GM19397 (cell line): ENCODE measurements at regions not wholly inside any gene's neighbourhood (a gene's known extent, or its start where the extent isn't known, plus 50 kb on each side); places are given as distances from the start of the nearest gene placed in this dataset.

Experiments
- ATAC-seq: cut with Tn5 transposase; IDR thresholded peaks from one replicate; pipeline ENCODE4 v1.9.1; 2021; ENCODE audit warnings: mild to moderate bottlenecking, moderate library complexity; ENCODE audit not compliant: unreplicated experiment

DNA sequence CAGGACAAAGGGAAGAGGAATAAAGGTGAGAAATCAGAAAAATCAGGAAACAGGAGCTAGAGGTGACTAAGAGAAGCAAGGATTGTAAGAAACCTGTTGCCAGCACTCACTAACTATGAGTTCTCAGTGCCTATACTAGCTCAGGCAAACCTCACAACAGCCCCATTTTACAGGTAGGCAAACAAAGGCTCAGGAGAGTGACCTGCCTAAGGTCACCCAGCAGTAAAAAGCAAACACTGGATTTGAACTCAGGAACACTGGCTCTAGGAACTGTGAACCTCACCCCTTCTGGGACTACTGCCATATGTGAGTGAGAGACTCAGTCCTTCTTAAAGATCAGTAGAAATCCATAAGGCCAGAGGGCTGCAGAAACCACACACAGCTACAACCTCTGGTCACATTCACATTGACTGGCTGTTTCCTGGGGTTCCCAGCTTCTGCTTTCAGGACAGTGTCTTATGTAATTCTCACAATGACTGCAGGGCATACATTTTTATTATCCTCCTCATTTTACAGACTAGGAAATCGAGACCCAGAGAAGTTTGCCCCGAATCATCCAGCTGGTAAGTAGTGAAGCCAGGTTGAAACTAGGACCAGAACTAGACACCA lies 80.7 kb upstream of the MAFB start:
- ATAC-seq = no peak

DNA sequence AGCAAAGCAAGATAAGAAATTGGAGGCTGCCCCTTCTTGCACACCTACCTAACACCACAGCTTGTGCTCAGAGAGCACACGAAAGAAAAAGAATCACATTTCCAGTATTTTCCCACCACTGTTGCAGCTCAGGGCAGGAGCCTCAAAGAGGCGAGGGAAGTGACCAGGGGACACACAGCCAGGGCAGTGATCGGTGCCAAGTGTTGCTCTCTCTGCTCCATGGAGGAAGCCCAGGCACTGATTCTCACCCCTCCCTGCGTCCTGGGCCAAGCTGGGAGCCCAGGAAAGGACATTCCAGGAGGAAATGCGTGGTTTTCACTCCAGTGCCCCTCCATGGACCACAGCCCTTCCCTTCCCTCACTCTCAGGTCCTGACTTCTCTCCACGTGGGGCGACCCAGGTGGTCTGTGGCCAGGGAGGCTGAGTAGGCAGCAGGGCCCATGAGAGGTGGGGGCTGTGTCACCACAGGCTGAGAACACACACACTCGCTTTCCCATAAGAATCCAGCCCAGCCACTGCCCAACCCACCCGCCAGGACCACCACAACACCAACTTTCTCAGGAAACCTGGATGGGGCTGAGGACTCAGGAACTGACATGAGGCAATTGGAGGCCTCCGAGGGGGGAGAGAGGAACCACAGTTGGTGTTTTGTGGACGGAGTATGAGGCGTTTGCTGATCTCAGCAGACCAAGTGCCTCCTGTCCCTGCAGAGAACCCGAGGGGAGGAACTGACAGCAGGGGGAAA lies 81.7 kb upstream of the MAFB start:
- no peak for ATAC-seq

DNA sequence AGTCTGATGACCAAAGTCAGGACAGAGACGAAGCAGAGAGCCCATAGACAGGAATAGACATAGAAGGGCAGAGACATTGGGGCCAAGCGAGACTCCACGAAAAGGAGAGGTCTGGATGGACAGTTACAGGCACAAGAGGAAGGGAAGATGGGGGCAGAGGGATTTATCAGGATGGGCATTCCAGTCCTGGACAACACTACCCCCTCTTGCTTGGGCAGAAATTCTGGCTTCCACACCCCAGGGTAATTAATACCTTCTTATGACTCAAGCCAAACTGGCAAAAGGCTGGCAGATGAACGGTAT lies 82.2 kb upstream of the MAFB start:
- no peak for ATAC-seq

DNA sequence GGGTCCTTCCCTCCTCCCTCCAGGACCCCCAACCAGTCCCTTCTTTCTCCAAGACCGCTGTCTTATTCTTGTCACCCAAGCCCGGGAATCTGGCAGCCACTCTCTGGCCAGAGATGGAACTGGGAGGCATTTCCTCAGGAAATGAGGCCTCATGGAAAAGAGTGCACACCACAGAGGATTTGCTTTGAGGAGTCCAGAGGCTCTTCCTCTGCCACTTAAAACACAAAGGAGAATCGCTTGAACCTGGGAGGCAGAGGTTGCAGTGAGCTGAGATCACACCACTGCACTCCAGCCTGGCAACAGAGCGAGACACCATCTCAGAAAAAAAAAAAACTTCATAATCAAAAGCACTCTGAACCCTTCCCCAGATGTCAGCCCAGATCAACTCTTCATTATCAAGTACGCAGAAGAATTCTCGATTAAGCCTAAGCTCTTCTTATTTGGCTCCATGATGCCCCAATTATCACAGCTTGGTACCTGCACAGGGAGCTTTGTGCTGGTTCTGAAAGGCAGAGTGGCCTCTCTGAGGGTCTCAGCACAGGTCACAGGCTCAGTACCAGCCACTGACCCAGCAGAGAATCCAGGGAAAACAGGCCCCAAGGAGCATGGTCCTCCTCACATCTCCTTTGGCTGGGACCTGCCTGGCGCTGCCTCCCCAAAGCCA lies 82.9 kb upstream of the MAFB start:
- ATAC-seq = no peak

DNA sequence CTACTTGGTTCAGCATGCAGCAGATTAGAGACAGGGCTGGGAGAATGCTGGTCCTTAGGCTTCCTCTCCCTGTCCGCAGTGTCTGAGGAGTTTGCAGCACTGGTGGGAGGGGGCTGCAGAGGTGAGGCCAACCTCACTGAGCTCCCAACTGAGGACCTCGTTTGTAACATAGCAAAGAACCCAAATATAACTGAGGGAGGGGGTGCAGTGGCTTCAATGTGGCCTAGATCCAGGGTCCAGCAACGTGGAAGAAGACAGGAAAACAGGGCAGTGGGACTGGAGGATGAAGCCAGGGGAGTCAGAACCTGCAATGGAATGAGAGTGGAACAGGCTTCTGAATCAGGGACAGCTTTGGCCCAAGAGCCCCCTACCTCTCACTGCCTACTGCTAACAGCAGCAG lies 84.3 kb upstream of the MAFB start:
- no peak for ATAC-seq

DNA sequence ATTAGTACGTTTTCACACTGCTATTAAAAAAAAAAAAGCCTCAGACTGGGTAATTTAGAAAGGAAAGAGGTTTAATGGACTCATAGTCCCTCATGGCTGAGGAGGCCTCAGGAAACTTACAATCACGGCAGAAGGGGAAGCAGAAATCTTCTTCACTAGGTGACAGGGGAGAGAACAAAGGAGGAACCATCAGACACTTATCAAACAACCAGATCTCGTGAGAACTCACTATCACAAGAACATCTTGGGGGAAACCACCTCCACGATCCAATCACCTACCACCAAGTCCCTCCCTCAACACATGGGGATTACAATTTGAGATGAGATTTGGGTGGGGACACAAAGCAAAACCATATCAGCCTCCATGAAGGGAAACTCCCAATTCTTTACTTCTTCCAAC lies 85.2 kb upstream of the MAFB start:
- no peak for ATAC-seq

DNA sequence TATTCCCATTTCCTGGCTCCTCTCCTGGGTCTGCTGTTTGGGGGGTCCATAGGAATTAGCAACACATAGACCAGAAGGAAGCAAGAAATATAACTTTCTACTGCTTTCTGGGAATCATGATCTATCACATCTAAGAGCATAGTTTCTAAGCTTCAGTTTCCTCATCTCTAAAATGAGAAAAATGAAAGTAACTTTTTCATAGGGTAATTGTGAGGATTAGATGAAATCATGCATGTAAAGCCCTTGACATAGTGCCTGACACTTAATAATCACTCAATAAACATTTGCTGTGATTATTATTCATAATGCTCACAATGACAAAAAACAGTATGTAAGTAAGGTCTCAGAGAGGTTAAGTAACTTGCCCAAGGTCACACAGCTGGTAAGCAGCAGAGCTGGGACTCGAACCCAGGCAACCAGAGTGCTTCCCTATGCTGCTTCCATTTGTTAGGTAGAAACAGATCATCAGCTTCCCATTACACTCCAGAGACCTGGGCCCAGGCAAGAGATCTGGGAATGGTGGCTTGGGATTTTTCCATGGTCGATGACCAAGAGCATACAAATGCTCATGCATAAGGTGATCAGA lies 86.6 kb upstream of the MAFB start:
- ATAC-seq = no peak

DNA sequence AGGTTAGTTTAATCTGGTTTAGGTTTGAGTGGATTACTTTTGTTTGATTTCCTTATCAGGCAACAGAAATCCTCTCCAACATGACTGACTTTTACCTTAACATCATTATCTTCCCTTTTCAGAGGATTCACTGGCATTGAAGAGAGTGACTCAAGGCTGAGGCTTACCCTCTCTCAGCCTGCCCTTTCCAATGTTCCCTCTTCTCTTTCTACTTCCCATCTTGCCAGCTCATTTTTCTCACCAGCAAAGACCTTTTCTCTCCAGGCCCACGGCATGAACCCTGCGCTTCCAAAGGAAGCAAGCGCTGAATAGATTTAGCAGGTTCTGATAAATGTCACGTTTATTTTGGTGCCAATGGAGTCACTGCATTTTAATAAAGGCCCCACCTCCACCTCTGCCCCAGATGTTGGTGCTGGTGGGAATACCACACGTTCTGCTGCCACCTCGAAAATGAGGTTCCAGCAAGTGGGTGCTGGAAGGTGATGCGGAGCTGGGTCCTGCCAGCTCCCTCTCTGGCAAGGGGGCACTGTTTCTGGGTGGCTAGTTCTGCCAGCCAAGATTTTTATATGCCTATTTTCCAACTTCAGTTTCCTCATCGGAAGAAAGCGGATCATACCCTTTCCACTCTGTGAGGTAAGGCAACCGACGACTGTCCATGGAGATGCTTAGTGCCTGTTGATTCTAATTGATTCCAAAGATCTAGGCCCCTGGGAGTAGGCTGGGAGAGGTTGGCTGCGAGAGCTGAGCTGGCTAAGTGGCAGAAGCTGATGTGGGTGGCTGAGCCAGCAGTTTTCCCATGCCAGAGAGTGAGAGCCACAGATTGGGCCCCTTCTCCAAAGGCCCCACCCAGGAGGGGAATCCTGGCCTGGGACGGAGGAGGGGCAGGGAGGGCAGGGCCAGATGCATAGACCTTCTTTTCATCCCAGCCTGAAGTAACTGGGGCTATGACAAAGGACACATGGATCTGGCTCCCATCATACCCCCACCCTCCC lies 87.7 kb upstream of the MAFB start:
- ATAC-seq = no peak

DNA sequence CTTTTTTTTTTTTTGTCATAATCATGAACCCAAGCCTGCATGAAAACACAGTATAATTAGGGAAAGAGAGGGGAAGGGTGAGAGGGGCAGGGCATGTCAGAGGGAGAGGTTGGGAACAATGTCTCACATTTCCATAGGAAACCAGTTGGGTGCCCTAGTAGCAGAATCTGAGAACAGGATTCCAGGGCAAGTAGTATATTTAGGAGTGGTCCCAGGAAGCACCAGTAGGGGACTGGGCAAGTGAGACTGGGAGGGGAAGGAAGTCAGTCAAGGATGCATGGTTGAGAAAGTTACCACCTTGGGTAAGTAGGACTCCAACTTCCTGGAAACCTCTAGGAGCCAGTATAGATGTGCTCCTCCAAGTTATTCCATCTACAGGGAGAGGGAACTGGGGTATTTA lies 88.6 kb upstream of the MAFB start:
- ATAC-seq = no peak

DNA sequence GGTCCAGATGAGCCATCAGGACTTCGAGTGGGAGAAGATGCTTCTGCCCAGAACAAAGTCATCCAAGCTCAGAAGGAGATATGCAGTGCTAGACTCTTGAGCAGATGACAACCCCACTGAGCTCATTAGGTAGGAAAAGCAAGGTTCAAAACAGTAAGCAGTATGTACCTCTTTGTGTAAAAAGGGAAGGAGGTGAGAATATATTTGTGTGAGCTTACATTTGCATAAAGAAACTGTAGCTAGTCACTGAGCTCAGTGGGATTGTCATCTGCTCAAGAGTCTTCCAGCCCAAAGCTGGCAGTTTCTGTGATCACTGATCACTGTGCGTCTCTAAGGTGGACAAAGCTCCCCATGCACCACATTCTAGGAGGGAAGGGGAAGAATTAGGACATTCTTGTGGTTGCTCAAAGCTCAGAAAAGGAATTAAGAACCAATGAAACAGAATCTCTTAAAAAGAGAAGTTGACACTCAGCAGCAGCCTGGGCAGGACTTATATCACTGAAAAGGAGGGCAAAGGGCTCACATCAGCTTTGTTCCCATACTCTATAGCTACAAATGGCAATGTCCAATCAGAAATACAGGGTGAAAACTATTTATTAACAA lies 90.0 kb upstream of the MAFB start:
- ATAC-seq = no peak

DNA sequence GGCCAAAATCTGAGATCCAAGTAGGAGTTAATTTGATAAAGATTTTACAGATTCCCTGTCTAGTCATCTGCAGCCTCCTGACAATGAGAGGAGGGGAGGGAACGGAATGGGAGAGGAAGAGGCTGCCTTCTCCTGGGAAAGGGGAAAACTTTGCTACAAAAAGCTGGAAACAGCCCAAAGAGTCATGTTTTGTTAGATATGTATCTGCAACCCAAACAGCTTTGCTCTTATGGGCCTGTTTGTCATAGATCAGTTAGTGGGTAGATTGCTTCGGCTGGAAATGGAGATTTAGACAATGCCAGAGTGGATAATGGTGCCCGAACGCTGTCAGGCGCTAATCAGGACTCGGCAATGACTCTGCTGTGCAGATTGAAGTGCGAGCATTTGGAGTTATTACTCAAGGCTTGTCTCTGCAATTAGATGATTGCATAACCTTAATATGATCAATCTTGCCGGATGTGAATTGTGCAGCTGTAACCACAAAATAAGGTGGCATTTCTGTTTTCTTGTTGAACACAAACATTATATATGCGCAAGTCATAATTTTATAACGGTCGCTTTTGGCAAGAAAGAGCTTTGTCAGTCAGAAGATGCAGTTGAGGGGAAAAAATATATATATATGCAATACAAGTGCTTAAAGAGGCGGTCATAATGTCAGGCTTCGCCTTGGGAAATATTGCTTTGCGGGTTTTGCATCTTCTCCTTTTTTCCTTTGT lies 92.4 kb upstream of the MAFB start:
- ATAC-seq = no peak

DNA sequence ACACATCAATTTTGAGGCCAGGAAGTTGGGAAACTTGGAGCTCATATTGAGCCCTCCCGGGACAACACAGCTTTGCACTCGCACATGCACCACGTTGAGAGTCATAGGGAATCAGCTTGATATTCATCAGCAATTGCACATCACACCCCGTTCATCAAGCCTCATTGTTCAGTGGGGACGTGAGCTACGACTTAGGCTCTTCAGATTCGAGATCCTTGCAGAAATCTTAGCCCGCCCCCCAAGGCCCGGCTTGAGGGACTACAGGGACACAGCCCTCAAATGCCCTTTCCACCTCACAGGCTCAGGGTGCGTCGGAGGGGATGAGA lies 93.0 kb upstream of the MAFB start:
- ATAC-seq = no peak

DNA sequence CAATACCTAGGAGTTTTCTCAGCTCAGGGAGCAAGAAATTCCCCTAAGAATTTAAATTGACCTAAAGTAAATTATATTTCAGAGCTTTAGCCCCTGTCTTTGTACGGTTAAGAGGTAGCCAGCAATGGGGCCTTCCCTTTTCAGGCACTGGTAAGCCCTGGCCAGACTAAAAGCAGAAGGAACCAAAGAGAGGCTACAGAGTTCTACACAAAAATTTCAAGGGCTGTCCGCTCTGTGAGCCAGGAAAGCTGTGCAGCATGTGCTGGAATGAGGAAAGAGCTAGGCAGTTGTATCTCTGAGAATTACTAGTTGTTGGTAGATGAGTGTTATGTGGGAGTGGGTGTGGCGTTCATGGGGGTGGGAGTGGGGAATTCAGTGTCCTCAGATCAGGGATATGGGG lies 96.3 kb upstream of the MAFB start:
- no peak for ATAC-seq

DNA sequence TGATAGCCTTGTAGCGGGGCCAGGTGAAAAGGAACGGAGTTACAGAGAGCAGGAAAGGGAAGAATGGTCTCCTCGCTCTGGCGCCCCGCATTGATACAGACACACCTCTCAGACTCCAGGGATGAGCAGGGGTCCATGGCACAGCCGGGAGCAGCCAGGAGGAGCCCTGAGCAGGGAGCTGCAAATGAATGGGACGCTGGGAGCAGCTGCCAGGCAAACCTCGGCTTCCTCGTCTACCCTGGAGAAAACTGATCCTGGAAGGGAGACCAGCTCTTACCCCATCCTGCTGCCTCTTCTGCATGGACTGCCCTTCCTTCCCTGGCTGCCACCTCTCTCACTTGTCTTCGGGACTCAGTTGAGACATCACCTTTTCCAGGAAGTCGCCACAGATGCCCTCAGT lies 97.3 kb upstream of the MAFB start:
- no peak for ATAC-seq

DNA sequence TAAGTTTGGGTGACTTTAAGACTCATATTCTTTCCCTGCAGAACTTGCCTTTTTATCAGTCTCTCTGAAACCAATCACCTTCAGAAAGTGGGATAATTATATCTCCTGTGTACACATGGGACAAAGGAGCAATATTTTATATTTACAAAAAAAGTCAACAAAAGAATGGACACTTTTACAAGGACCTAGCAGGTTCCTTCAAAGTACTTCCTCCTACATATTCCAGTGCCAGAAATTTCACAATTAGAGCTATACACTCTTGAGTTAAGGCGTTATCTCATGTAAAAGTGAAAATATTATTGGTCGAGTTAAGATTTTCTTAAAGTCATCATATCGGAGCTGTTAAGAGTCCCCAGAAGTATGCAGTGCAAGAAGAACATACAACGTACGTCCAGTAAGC lies 98.9 kb upstream of the MAFB start:
- ATAC-seq = no peak

DNA sequence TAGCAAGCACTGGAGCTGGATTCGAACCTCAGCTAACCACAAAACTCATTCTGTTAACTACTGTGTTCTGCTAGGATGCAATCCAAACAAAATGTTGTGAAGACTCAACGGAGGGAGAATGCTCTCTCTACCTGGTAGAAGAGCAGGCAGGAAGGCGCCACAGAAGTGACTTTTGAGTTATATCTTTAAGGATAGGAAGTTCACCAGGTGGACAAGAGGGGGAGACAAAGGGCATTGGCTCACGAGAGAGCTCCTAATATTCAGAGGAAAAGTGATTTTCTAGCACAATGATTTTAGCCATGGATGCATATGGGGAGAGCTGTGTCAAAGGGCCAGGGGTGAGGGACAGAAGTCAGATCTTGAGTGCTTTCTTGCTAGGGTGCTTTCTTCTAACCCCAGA lies 108.4 kb upstream of the MAFB start:
- no peak for ATAC-seq

DNA sequence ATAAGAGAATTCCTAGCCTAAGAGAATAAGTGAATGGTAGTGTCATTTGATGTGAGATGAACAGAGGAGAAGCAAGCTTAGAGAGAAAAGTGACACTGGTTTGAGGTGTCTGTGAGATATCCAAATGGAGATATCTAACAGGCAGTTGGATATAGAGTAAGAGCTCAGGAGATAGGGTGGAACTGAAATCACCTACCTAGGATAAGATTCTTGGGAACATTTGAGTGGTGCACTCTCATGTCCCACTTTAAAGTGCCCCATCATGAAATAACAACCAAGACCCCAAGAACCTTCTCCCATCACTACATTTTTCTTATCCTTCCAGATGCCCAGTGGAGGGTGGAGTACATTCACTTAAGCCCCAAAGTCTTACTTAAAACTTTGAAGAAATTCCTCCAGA lies 109.0 kb upstream of the MAFB start:
- no peak for ATAC-seq

DNA sequence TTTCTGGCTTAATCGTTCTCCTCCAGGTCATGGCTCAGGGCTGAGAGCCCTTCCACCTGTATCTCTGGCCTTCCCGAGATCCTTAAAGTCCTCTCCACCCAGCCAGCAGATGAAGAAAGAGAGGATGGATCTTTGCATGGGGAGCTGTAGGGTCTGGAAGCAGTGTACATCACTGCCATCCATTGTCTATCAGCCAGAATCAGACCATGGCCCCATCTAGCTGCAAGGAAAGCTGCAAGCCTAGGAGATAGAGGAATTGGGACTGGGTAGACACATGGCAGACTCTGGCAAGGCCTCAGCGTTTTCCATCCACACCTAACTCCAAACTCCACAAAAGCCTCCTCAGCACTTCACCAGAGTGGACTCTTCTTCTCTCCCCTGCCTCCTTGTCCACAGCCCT lies 113.8 kb upstream of the MAFB start:
- no peak for ATAC-seq

DNA sequence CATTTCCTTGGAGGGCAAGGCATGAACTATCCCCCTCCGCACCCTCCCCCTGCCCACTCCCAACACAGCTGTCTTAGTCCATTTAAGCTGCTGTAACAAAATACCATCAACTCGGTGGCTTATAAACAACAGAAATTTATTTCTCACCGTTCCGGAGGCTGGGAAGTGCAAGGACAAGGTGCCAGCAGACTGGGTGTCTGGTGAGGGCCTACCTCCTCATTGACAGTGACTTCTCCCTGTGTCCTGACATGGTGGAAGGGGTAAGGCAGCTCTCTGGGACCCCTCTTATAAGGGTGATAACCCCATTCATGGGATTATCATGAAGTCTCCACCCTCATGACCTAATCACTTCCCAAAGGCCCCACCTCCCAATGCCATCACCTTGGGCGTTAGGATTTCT lies 114.3 kb upstream of the MAFB start:
- no peak for ATAC-seq

DNA sequence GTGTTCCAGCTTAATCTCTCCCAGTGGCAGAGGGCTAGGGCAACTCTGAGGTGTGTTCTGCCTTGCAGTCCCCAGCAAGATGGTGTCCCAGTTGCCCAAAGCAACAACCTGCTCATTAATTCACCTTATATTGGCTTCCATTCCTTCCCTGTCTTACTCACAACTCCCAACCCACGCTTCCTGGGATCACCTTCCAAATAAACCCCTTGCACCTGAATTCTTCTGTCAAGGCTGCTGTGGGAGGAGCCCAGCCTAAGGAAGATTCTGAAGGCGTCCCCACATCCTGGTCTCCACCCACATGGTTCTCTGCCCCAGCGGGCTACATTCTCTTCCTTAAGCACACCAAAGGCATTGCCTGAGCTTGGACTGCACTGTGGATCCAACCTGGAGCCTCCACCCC lies 116.6 kb upstream of the MAFB start:
- ATAC-seq = no peak
